ENCODE measurements at regions not wholly inside any gene's neighbourhood (a gene's known extent, or its start where the extent isn't known, plus 50 kb on each side); places are given as distances from the start of the nearest gene placed in this dataset.
"Not testable (repeated sequence)": the region's sequence is repeated elsewhere in the genome, so short reads cannot be mapped to it uniquely, and the experiment has no call there.

DNA sequence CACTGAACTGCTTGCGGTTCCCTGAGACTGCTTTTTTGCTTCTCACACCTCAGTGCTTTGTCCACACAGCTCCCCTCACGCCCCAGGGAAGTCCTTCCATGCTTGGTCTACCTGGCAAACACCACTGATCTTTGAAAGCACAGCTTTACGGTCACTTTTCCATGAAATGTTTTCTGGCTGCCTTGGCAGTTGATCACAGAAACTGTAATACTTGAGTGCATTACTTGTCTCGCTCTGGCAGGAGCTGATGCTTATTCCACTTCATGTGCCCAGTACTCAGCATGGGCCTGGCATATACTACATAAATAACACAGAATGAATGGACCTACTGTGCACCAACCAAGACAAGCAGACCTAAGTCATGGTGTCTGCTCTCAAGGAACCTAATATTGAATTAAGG, 121.1 kb downstream of the MEX3B start:
- DNase-seq (ENCODE audit: low read depth, low spot score): no peak
- Mint-ChIP-seq H3K27ac (ENCODE audit: unreplicated experiment) (no peak overlapping the region), H3K36me3 (ENCODE audit: low read depth) (peaks cover 29% of the 10 kb centered on the region), H3K27me3 (ENCODE audit: low read depth) (no peaks in the 10 kb centered on the region), H3K4me1 (no peaks in the 10 kb centered on the region), H3K9me3 (peaks cover 10% of the 10 kb centered on the region), H3K4me3 (no peak overlapping the region)
- TF ChIP-seq, protein P1, sequence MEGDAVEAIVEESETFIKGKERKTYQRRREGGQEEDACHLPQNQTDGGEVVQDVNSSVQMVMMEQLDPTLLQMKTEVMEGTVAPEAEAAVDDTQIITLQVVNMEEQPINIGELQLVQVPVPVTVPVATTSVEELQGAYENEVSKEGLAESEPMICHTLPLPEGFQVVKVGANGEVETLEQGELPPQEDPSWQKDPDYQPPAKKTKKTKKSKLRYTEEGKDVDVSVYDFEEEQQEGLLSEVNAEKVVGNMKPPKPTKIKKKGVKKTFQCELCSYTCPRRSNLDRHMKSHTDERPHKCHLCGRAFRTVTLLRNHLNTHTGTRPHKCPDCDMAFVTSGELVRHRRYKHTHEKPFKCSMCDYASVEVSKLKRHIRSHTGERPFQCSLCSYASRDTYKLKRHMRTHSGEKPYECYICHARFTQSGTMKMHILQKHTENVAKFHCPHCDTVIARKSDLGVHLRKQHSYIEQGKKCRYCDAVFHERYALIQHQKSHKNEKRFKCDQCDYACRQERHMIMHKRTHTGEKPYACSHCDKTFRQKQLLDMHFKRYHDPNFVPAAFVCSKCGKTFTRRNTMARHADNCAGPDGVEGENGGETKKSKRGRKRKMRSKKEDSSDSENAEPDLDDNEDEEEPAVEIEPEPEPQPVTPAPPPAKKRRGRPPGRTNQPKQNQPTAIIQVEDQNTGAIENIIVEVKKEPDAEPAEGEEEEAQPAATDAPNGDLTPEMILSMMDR (conservative IDR thresholded peaks at IDR 0.05): no peak

DNA sequence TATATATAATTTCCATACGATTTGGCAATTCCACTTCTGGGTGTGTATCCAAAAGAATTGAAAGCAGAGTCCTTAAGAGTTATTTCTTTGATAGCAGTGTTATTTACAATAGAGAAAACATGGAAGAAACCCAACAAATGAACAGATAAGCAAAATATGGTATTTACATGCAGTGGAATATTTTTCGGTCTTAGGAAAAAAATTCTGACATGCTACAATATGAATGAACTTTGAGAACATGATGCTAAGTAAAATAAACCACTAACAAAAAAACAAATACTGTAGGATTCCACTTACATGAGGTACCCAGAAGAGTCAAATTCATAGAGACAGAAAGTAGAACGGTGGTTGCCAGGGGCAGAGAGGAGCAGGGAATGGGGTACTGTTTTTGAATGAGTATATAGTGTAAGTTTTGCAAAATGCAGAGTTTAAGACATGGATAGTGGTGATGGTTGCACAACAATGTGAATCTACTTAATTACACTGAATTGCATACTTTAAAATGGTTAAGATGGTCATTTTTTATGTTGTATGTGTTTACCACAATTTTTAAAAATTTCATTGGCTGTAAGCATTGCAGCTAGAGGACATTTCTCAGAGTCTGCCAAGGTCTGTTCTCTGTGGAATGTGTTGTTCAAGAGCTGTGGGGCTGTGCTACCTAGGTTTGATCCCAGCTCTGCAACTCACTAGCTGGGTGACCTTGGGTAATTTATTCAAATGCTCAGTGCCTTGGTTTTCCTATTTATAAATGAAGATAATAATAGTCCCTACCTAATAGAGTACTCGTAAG, 122.1 kb downstream of the MEX3B start:
- no peaks in the 10 kb centered on the region for H3K4me1 Mint-ChIP-seq

DNA sequence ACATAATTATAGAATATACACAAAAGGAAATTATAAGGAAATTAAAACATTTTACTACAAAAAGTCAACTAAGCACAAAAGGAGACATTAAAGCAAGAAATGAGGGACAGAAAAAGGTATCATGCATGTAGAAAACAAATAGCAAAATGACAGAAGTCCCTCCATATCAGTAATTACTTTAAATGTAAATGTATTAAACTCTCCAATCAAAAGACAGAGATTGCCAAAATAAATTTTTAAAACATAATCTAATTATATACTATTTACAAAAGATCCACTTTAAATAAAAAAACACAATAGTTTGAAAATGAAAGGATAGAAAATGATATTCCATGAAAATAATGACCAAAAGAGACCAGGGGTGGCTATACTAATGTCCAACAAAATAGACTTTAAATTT, 123.7 kb downstream of the MEX3B start:
- Mint-ChIP-seq H3K4me3 (no peak overlapping the region), H3K4me1 (no peaks in the 10 kb centered on the region), H3K9me3 (peaks cover 14% of the 10 kb centered on the region), H3K27ac (ENCODE audit: unreplicated experiment) (no peak overlapping the region), H3K27me3 (ENCODE audit: low read depth) (no peaks in the 10 kb centered on the region), H3K36me3 (ENCODE audit: low read depth) (peaks cover 44% of the 10 kb centered on the region)
- DNase-seq (ENCODE audit: low read depth, low spot score): no peak
- TF ChIP-seq, protein P1 (conservative IDR thresholded peaks at IDR 0.05): no peak

More for the DNA sequence above, 122.1 kb downstream of the MEX3B start:
- H3K4me3 Mint-ChIP-seq: no peak overlapping the region
- H3K27me3 Mint-ChIP-seq (ENCODE audit: low read depth): no peaks in the 10 kb centered on the region
- TF ChIP-seq, protein P1 (conservative IDR thresholded peaks at IDR 0.05): no peak
- H3K9me3 Mint-ChIP-seq: peaks cover 10% of the 10 kb centered on the region
- DNase-seq (ENCODE audit: low read depth, low spot score): no peak
- H3K36me3 Mint-ChIP-seq (ENCODE audit: low read depth): peaks cover 34% of the 10 kb centered on the region
- no peak overlapping the region for H3K27ac Mint-ChIP-seq (ENCODE audit: unreplicated experiment)

DNA sequence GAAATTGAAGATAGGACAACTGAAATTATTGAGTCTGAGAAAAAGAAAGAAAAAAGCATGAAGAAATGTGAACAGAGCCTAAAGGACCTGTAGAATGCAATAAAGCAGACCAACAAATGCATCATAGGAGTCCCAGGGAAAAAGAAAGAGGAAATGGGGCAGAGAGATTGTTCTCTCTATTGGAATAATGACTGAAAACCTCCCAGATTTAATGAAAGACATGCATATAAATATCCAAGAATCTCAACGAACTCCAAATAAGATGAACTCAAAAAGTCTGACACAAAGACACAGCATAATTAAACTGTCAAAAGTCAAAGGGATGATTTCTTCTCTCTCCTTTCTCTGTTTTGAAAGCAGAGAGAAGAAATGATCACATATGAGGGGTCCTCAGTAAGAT, 124.7 kb downstream of the MEX3B start:
- Mint-ChIP-seq H3K27ac (ENCODE audit: unreplicated experiment) (no peak overlapping the region), H3K4me1 (no peaks in the 10 kb centered on the region), H3K4me3 (no peak overlapping the region), H3K9me3 (peaks cover 11% of the 10 kb centered on the region), H3K27me3 (ENCODE audit: low read depth) (no peaks in the 10 kb centered on the region), H3K36me3 (ENCODE audit: low read depth) (peaks cover 53% of the 10 kb centered on the region)
- DNase-seq (ENCODE audit: low read depth, low spot score): no peak
- TF ChIP-seq, protein P1 (conservative IDR thresholded peaks at IDR 0.05): no peak

DNA sequence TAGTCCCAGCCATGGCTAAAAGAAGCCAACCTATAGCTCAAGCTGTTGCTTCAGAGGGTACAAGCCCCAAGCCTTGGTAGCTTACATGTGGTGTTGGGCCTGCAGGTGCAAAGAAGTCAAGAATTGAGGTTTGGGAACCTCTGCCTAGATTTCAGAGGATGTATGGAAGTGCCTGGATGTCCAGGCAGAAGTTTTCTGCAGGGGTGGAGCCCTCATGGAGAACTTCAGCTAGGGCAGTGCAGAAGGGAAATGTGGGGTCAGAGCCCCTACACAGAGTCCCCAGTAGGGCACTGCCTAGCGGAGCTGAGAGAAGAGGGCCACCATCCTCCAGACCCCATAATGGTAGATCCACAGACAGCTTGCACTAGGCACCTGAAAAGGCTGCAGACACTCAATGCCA, 127.1 kb downstream of the MEX3B start:
- H3K4me3 Mint-ChIP-seq; H3K27me3 Mint-ChIP-seq (ENCODE audit: low read depth); H3K4me1 Mint-ChIP-seq; H3K27ac Mint-ChIP-seq (ENCODE audit: unreplicated experiment); DNase-seq (ENCODE audit: low read depth, low spot score): not testable (repeated sequence)
- H3K36me3 Mint-ChIP-seq (ENCODE audit: low read depth): peaks cover 43% of the 10 kb centered on the region
- peaks cover 11% of the 10 kb centered on the region for H3K9me3 Mint-ChIP-seq

DNA sequence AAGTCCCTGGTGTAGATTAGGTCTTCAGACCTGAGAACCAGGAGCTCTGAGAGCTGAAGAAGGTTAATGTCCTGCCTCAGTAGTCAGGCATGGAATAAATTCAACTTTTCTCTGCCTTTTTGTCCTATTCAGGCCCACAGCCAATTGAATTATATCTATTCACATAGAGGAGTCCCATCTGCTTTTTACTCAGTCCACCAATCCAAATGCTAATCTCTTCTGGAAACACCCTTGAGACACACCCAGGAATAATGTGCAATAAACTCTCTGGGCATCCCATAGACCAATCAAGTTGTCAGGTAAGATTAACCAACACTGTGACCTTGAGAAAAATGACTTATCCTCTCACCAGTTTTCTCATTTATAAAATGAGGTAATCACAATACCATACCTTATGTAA, 129.4 kb downstream of the MEX3B start:
- H3K27ac Mint-ChIP-seq (ENCODE audit: unreplicated experiment): no peak overlapping the region
- H3K9me3 Mint-ChIP-seq: peaks cover 10% of the 10 kb centered on the region
- peaks cover 5% of the 10 kb centered on the region for H3K4me1 Mint-ChIP-seq
- DNase-seq (ENCODE audit: low read depth, low spot score): no peak
- TF ChIP-seq, protein P1 (conservative IDR thresholded peaks at IDR 0.05): no peak
- no peak overlapping the region for H3K4me3 Mint-ChIP-seq
- H3K27me3 Mint-ChIP-seq (ENCODE audit: low read depth): no peaks in the 10 kb centered on the region
- H3K36me3 Mint-ChIP-seq (ENCODE audit: low read depth): peaks cover 39% of the 10 kb centered on the region

Data from neural crest cell (in vitro differentiated cells).